ENCODE measurements at regions not wholly inside any gene's neighbourhood (a gene's known extent, or its start where the extent isn't known, plus 50 kb on each side); places are given as distances from the start of the nearest gene placed in this dataset.

- TF ChIP-seq POLR2A (IDR thresholded peaks at IDR 0.05) (no peak), CTCF (IDR thresholded peaks at IDR 0.05) (no peak)
These were observed 158.1 kb upstream of the MTNR1B start for GRCh38 chr11:92811341-92811740.
